GM23338 (cell line): ENCODE measurements at regions not wholly inside any gene's neighbourhood (a gene's known extent, or its start where the extent isn't known, plus 50 kb on each side); places are given as distances from the start of the nearest gene placed in this dataset.

Experiments
- EZH2 ChIP-seq: fragments of 200-600 bp; sonication (generic); IDR thresholded peaks from one replicate; pipeline ENCODE4 v1.8.0; 2017; ENCODE audit warnings: antibody characterized with exemption, mild to moderate bottlenecking, low read depth; ENCODE audit not compliant: unreplicated experiment
- EZH2phosphoT487 ChIP-seq: fragments of 200-600 bp; sonication (generic); IDR thresholded peaks from one replicate; pipeline ENCODE4 v1.8.1; 2018; ENCODE audit warnings: antibody characterized with exemption; ENCODE audit not compliant: unreplicated experiment
- POLR2AphosphoS5 ChIP-seq: IDR thresholded peaks from 2 replicates; pipeline ENCODE4 v1.6.1; 2016; ENCODE audit warnings: antibody characterized with exemption, low read depth
- TF ChIP-seq, protein P1 (sequence below), 2 experiments: fragments of 200-600 bp in 1 of 2; sonication (generic) in 1 of 2; conservative IDR thresholded peaks; 2 replicates each; pipeline versions ENCODE4 v1.5.1 to v1.6.1; 2016 to 2017; ENCODE audit warnings: antibody characterized with exemption in 2 of 2, low read depth in 2 of 2, mild to moderate bottlenecking in 2 of 2, moderate library complexity in 1 of 2
- TF ChIP-seq, protein P2 (sequence below): IDR thresholded peaks from 2 replicates; pipeline ENCODE4 v1.6.1; 2016; ENCODE audit warnings: antibody characterized with exemption
- TF ChIP-seq, protein P3 (sequence below): IDR thresholded peaks from one replicate; pipeline ENCODE4 v1.6.1; 2018; ENCODE audit warnings: antibody characterized with exemption; ENCODE audit not compliant: unreplicated experiment

DNA sequence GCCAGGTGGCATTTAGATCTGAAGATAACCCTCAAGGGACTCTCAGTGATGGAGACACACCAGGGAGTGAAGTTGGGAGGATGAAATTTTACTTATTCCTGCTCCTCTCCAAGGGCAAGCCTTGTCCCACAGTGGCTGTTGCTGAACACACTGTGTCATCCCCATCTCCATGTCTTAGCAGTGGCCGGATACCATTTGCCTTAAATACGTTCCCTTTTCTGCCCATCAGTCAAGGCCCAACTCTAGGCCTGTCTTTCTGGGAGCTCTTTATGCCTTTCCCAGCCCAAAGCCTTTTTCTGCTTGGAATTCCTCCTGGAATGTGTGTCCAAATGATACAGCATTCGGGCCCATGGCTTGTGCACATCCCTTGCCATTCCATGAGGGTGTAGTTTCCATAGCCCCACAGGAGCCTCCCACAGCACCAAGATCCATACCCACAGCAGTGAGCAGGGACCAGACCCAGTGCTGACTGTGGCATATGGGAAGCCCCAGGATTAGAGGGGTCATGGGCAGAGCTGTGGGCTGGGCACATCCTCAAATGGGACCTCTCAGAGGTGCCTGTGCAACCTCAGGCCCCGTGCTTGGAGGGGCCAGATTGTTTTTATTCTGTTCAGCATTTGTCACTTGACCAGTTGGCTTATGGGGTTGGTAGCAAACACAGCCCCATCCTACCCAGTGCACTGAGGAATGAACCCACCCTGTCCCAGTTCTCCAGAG is 63.7 kb upstream of the PRR23C start:
- TF ChIP-seq EZH2 (no peak), POLR2AphosphoS5 (no peak), EZH2phosphoT487 (no peak)
- TF ChIP-seq, protein P1, sequence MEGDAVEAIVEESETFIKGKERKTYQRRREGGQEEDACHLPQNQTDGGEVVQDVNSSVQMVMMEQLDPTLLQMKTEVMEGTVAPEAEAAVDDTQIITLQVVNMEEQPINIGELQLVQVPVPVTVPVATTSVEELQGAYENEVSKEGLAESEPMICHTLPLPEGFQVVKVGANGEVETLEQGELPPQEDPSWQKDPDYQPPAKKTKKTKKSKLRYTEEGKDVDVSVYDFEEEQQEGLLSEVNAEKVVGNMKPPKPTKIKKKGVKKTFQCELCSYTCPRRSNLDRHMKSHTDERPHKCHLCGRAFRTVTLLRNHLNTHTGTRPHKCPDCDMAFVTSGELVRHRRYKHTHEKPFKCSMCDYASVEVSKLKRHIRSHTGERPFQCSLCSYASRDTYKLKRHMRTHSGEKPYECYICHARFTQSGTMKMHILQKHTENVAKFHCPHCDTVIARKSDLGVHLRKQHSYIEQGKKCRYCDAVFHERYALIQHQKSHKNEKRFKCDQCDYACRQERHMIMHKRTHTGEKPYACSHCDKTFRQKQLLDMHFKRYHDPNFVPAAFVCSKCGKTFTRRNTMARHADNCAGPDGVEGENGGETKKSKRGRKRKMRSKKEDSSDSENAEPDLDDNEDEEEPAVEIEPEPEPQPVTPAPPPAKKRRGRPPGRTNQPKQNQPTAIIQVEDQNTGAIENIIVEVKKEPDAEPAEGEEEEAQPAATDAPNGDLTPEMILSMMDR (conservative IDR thresholded peaks at IDR 0.05; ENCODE audit: low read depth in 2 of 2): no peak
- TF ChIP-seq, protein P2, sequence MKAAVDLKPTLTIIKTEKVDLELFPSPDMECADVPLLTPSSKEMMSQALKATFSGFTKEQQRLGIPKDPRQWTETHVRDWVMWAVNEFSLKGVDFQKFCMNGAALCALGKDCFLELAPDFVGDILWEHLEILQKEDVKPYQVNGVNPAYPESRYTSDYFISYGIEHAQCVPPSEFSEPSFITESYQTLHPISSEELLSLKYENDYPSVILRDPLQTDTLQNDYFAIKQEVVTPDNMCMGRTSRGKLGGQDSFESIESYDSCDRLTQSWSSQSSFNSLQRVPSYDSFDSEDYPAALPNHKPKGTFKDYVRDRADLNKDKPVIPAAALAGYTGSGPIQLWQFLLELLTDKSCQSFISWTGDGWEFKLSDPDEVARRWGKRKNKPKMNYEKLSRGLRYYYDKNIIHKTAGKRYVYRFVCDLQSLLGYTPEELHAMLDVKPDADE: no peak
- TF ChIP-seq, protein P3, sequence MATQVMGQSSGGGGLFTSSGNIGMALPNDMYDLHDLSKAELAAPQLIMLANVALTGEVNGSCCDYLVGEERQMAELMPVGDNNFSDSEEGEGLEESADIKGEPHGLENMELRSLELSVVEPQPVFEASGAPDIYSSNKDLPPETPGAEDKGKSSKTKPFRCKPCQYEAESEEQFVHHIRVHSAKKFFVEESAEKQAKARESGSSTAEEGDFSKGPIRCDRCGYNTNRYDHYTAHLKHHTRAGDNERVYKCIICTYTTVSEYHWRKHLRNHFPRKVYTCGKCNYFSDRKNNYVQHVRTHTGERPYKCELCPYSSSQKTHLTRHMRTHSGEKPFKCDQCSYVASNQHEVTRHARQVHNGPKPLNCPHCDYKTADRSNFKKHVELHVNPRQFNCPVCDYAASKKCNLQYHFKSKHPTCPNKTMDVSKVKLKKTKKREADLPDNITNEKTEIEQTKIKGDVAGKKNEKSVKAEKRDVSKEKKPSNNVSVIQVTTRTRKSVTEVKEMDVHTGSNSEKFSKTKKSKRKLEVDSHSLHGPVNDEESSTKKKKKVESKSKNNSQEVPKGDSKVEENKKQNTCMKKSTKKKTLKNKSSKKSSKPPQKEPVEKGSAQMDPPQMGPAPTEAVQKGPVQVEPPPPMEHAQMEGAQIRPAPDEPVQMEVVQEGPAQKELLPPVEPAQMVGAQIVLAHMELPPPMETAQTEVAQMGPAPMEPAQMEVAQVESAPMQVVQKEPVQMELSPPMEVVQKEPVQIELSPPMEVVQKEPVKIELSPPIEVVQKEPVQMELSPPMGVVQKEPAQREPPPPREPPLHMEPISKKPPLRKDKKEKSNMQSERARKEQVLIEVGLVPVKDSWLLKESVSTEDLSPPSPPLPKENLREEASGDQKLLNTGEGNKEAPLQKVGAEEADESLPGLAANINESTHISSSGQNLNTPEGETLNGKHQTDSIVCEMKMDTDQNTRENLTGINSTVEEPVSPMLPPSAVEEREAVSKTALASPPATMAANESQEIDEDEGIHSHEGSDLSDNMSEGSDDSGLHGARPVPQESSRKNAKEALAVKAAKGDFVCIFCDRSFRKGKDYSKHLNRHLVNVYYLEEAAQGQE: no peak
